Astrocyte of the cerebellum (primary cell): ENCODE measurements at regions not wholly inside any gene's neighbourhood (a gene's known extent, or its start where the extent isn't known, plus 50 kb on each side); places are given as distances from the start of the nearest gene placed in this dataset.

Experiments used
- DNase-seq: peaks from one replicate; pipeline ENCODE4 v3.0.0-alpha.2; 2011; ENCODE audit warnings: low read depth
- H3K4me3 ChIP-seq: 2 replicates; pipeline ENCODE4 v1.5.1; 2011; ENCODE audit warnings: mild to moderate bottlenecking, low read depth, low read length, moderate library complexity
- CTCF ChIP-seq: IDR thresholded peaks from 2 replicates; pipeline ENCODE4 v1.5.1; 2012; ENCODE audit warnings: low read length, low read depth, moderate library complexity, mild to moderate bottlenecking; ENCODE audit errors: missing control alignments
- in situ Hi-C: cut with HindIII; loops from 2 replicates; pipeline ENCODE4 v1.10.0; 2017; ENCODE audit warnings: low sequenced_read_pairs

DNA sequence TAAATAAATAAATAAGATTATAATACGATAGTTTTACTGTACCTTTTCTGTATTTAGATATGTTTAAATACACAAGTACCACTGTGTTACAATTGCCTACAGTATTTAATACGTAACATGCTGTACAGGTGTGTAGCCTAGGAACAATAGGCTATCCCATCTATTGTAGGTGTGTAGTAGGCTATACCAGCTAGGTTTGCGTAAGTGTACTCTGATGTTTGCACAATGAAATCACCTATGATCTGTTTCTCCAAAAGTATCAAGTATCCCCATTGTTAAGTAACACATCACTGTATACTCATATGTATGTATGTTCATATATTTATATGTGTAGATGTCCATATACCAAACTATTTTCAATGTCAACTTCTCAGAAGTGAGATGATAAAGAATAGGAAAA is 118.2 kb upstream of the RND3 start:
- no peak for DNase-seq
- H3K4me3 ChIP-seq: no peak overlapping the region
- in situ Hi-C loops: no loop called here
- no peak for TF ChIP-seq CTCF

DNA sequence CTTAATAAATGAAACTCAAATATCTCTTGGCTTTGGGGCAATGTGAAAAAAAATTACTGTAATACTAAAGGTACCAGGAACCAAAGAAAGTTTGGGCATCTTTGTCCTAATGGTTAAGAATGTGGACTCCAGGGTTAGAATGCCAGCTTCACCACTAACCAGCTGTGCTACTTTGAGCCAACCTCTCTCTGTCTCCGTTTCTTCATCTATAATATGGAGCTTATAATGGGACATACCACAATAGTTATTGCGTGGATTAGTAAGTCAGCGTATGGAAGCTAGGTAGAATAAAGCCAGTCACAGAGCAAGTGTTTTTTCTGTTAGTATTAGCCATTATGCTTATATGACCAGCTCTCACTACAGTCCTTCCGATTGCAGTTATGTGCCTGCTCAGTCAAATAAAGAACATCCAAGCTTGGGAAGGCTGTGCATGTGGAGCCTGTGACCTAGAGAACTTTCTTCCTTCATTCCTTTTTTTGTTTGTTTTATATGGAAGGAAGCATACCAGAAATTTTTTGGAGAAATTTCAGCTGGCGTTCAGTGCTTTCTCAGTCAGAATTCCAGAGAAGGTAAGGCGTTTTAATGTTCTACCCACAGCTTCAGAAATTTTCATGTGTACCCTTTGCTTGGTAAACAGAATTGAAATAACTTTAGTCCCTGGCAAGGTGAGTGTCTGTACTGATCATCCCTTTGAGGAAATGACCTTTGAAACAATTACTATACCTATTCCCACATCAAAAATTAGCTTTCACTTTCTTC is 114.0 kb upstream of the RND3 start:
- no peak overlapping the region for H3K4me3 ChIP-seq
- DNase-seq: peak; percentile 58
- TF ChIP-seq CTCF: no peak
- in situ Hi-C loops: no loop called here

DNA sequence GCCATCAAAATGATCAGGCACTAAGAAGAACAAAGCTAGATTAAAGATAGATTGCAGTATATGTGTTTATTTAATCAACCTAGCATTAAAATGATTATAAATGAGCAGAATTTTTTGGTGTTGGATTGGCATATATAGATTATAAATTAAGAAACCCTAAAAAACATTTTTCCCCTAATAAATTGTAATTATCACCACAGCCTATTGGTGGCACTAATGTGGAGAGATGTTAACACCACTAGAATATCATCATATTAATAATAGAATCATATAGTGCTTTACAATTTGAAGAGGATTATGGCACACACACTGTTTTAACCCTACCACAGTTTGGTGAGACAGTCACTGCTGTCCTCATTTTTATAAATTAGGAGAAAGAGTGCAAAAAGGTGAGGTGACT is 112.4 kb upstream of the RND3 start:
- no peak for TF ChIP-seq CTCF
- in situ Hi-C loops: no loop called here
- DNase-seq: no peak
- no peak overlapping the region for H3K4me3 ChIP-seq

DNA sequence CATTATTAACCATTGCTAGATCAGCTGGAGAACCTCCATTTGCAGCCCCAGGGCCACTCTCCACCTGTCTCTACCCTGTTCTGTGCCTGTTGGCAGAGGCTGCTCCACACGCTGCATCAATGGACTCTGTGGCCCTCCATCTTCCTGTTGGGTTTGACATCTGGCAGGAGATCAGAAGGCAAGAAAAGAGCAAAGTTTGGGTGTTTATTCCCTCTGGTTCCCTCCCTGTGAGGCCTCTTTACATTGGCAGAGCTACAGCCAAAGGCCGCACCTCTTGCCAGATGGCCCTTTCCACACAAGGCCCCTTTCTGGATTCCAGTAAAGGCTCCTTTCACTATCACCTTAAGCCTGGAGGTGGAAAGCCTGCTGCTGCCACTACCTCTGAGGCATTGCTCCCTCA is 110.9 kb upstream of the RND3 start:
- H3K4me3 ChIP-seq: no peak overlapping the region
- TF ChIP-seq CTCF: no peak
- no peak for DNase-seq
- in situ Hi-C loops: no loop called here

DNA sequence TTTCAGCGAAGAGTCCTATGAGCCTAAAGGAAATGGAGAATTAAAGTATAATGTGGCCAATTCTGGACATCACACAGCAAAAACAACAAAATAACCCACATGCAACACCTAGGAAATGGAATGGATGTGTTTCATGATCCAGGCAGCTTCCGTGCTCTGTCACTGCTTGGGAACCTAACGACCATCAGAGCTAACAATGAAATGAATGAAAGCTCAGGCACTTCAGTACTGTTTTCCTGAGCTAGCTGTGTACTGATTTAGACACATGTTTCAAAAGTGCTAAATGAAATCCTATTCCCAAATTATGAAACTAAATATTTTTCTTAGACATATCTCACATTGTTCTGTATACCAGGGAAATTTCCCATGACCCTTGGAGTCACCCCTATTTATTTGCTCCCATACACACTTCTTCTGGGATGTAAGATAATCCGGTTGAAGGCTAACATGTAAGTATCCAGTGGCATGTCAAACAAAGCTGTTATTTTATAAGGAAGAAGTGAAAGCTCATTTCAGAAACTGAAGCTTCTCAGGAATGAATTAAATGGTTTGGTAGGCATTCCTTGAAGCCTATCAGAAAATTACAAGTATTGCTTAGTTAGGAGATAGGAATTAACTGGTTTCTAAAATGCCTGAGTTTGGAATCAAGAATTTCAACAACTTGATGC is 108.5 kb upstream of the RND3 start:
- in situ Hi-C loops: no loop called here
- no peak overlapping the region for H3K4me3 ChIP-seq
- no peak for TF ChIP-seq CTCF
- DNase-seq: no peak

- H3K4me3 ChIP-seq: no peak overlapping the region
- in situ Hi-C loops: no loop called here
- no peak for DNase-seq
- no peak for TF ChIP-seq CTCF
These were observed 106.8 kb upstream of the RND3 start for GRCh38 chr2:150594299-150594698.
